MCF 10A (cell line): ENCODE measurements at regions not wholly inside any gene's neighbourhood (a gene's known extent, or its start where the extent isn't known, plus 50 kb on each side); places are given as distances from the start of the nearest gene placed in this dataset.
A peak's percentile ranks its signal among the peaks of the same experiment; 100 is the strongest.

Experiments
- BruUV-seq: library from RNA; stranded (reverse); fragments of 400-500 nt; replicated peaks from 2 replicates; lab custom pipeline; 2021; lab: Mats Ljungman, UMichigan
- CTCF ChIA-PET: fragments of 300-600 bp; sonication (Branson Sonifier 250); formaldehyde crosslinking; extraction: SDS; loops from one replicate; lab custom pipeline; 2021; ENCODE audit warnings: antibody characterized with exemption, inconsistent platforms; lab: Yijun Ruan, JAX
- POLR2A ChIA-PET: fragments of 300-600, 350-650 bp; sonication (Branson Sonifier 250); formaldehyde crosslinking; extraction: SDS; loops from one replicate; lab custom pipeline; 2020; ENCODE audit warnings: antibody characterized with exemption, inconsistent platforms; lab: Yijun Ruan, JAX
- DNase-seq: peaks from one replicate; pipeline ENCODE4 v3.0.0-alpha.2; 2018; ENCODE audit not compliant: unreplicated experiment
- H3K27ac Mint-ChIP-seq: one replicate; pipeline ENCODE4 v1.8.0; 2022; ENCODE audit warnings: mild to moderate bottlenecking, low read depth, mixed read lengths; ENCODE audit not compliant: unreplicated experiment
- H3K27me3 Mint-ChIP-seq: one replicate; pipeline ENCODE4 v1.8.0; 2022; ENCODE audit warnings: mixed read lengths; ENCODE audit not compliant: insufficient read depth, unreplicated experiment
- H3K36me3 Mint-ChIP-seq: one replicate; pipeline ENCODE4 v1.8.0; 2022; ENCODE audit warnings: mild to moderate bottlenecking, moderate library complexity, mixed read lengths; ENCODE audit not compliant: insufficient read depth, unreplicated experiment
- H3K4me1 Mint-ChIP-seq: one replicate; pipeline ENCODE4 v1.8.0; 2022; ENCODE audit warnings: mixed read lengths; ENCODE audit not compliant: insufficient read depth, unreplicated experiment
- H3K4me3 Mint-ChIP-seq: one replicate; pipeline ENCODE4 v1.8.0; 2022; ENCODE audit warnings: mild to moderate bottlenecking, moderate library complexity, mixed read lengths; ENCODE audit not compliant: unreplicated experiment
- H3K9me3 Mint-ChIP-seq: one replicate; pipeline ENCODE4 v1.8.0; 2022; ENCODE audit warnings: mixed read lengths; ENCODE audit not compliant: unreplicated experiment
- CTCF ChIP-seq: fragments of 200-600 bp; IDR thresholded peaks from one replicate; pipeline ENCODE4 v1.8.0; 2022; ENCODE audit warnings: antibody characterized with exemption, mild to moderate bottlenecking; ENCODE audit not compliant: unreplicated experiment
- intact Hi-C: fragments of 100-400 bp; cut with micrococcal nuclease; formaldehyde crosslinking; loops from 2 replicates; pipeline ENCODE4 v1.14.1; 2022

DNA sequence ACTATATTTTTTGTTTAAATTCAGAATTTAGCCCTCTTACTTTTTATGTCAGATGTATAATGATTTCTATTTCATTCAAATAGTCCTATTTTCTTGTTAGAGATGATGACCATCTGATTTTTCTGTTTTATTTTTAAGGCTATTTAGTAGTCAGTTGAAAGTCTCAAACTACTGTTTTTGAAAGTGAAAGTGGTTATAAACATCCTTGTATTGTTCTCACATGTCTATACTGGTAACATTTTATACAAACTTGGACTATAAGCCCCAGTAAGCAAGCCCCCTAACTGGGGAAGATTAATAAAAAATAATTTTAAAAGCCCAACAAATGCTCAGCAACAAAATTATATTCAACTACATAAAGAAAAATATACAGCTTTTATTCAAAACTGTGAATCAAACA lies 271.3 kb upstream of the RGS18 start:
- no peaks in the 10 kb centered on the region for H3K27me3 Mint-ChIP-seq
- peaks cover under 1% of the 10 kb centered on the region for H3K9me3 Mint-ChIP-seq
- intact Hi-C loops: no loop called here
- ChIA-PET CTCF (no interaction called here), POLR2A (no interaction called here)
- no peak overlapping the region for H3K4me3 Mint-ChIP-seq
- H3K36me3 Mint-ChIP-seq: no peaks in the 10 kb centered on the region
- no peak for TF ChIP-seq CTCF
- H3K4me1 Mint-ChIP-seq: peaks cover 6% of the 10 kb centered on the region
- no TSS peak for BruUV-seq
- peak overlapping the region; percentile 36 for H3K27ac Mint-ChIP-seq
- DNase-seq: no peak

DNA sequence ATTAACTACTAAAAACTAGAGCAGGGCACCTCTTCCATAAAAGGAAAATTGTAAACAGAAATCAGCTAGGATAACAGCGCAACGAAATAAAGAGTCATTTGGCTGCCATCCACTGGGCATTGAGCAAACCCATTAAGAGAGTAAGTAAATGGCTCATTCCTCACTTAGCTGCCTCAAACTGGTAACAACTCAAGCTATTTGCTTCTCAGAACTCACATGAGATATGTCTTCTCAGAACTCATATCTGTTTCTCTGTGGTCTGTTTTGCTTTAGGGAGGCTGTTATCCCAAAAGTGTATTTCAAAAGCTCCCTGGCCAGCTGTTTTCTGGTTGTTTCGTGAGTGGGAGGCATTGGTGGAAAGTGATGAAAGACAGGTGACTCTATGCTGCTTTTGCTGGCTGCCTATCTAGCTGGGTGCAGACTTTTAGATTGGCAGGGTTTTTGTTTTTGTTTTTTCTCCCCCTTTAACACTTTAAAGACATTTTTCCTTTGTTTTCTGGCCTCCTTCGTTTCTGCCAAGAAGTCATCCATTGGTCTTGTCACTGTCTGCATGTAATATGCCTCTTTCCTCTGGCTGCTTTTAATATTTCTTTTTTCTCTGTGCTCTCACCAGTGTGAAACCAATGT lies 269.2 kb upstream of the RGS18 start:
- Mint-ChIP-seq H3K27me3 (no peaks in the 10 kb centered on the region), H3K4me3 (no peak overlapping the region), H3K4me1 (peaks cover 6% of the 10 kb centered on the region), H3K27ac (no peak overlapping the region), H3K9me3 (peaks cover 11% of the 10 kb centered on the region), H3K36me3 (no peaks in the 10 kb centered on the region)
- intact Hi-C loops: no loop called here
- no peak for TF ChIP-seq CTCF
- peak; percentile 45 for DNase-seq
- CTCF ChIA-PET: interaction anchor here (0.9 to 1.2 kb wide), 3 partner anchors 17 to 27 kb away, joined by 3 to 4 read pairs (median 3); no protein-coding TSS in a partner anchor
- no TSS peak for BruUV-seq
- POLR2A ChIA-PET: interaction anchor here (0.7 kb wide), 1 partner anchor 17 kb away, joined by 6 read pairs; no protein-coding TSS in a partner anchor

DNA sequence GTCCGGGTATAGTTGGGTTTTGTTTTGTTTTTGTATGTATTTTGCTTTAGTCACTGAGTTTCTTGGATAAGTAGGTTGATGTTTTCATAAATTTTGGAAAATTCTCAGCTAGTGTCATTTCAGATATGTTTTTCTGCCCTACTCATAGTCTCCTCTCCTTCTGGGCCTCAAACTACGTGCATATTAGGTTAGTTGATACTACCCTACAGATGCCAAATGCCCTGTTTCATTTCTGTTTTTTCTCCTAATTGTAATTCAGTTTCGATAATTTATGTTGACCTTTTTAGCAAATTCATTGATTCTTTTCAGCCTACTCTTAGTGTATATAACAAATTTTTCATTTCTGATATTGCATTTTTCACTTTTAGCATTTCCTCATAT lies 268.6 kb upstream of the RGS18 start:
- Mint-ChIP-seq H3K27ac (no peak overlapping the region), H3K4me3 (no peak overlapping the region), H3K4me1 (peaks cover 6% of the 10 kb centered on the region), H3K36me3 (no peaks in the 10 kb centered on the region), H3K27me3 (no peaks in the 10 kb centered on the region), H3K9me3 (peaks cover 11% of the 10 kb centered on the region)
- CTCF ChIA-PET: interaction anchor here (0.8 to 1.2 kb wide), 2 partner anchors 7 to 17 kb away, joined by 3 to 4 read pairs; no protein-coding TSS in a partner anchor
- TF ChIP-seq CTCF: no peak
- no peak for DNase-seq
- no TSS peak for BruUV-seq
- intact Hi-C loops: no loop called here
- POLR2A ChIA-PET: no interaction called here

DNA sequence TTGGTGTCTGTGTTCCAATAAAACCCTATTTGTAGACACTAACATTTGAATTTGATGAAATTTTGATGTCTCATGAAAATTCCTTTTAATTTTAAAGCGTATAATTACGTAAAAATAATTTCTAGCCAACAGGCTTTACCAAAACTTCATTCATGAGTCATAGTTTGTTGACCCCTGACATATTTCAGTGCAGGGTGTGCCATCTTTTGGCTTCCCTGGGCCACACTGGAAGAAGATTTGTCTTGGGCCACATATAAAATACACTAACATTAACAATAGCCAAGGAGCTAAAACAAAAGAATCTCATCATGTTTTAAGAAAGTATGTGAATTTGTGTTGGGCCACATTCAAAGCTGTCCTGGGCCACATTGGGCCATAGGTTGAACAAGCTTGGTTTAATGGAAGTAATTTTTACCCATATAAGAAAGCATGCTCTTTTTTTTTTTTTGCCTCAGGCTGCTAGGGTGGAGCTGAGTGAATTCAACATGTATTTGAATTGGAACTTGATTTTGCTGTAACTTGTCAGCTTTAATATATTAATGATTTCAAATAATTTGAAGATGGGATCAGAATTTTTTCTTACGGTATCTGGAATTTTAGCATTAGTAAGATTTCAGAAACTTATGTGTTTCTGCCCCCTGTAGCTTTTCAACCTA lies 267.7 kb upstream of the RGS18 start:
- POLR2A ChIA-PET: interaction anchor here (0.6 kb wide), 1 partner anchor 77 kb away, joined by 3 read pairs; no protein-coding TSS in a partner anchor
- Mint-ChIP-seq H3K27ac (no peak overlapping the region), H3K27me3 (no peaks in the 10 kb centered on the region), H3K9me3 (peaks cover 11% of the 10 kb centered on the region), H3K4me3 (no peak overlapping the region), H3K36me3 (no peaks in the 10 kb centered on the region), H3K4me1 (peaks cover 6% of the 10 kb centered on the region)
- no peak for TF ChIP-seq CTCF
- peak; percentile 11 for DNase-seq
- CTCF ChIA-PET: interaction anchor here (0.6 to 1.2 kb wide), 8 partner anchors 8 to 1271 kb away, joined by 3 to 5 read pairs (median 3); no protein-coding TSS in a partner anchor
- BruUV-seq: no TSS peak
- intact Hi-C loops: no loop called here
